HepG2 (cell line): ENCODE measurements at regions not wholly inside any gene's neighbourhood (a gene's known extent, or its start where the extent isn't known, plus 50 kb on each side); places are given as distances from the start of the nearest gene placed in this dataset.
A peak's percentile ranks its signal among the peaks of the same experiment; 100 is the strongest.

Experiments used
- ATAC-seq: fragments of 200-7000 bp; cut with Tn5 transposase; 3 replicates; pipeline ENCODE4 v1.9.1; 2020; ENCODE audit warnings: mild to moderate bottlenecking, moderate library complexity
- BruUV-seq: library from RNA; stranded (reverse); fragments of 400-500 nt; replicated peaks from 2 replicates; lab custom pipeline; 2021; lab: Mats Ljungman, UMichigan
- CTCF ChIA-PET: fragments of 300-600 bp; formaldehyde crosslinking; extraction: SDS; loops from one replicate; lab custom pipeline; 2021; ENCODE audit warnings: low total read pairs, inconsistent platforms, low intra/inter-chr PET ratio; lab: Yijun Ruan, JAX
- POLR2A ChIA-PET: fragments of 350-600 bp; sonication (Branson Sonifier 250); formaldehyde crosslinking; loops from one replicate; lab custom pipeline; 2020; ENCODE audit warnings: antibody characterized with exemption, inconsistent platforms; lab: Yijun Ruan, JAX
- DNase-seq: peaks from one replicate; pipeline ENCODE4 v3.0.0-alpha.2; 2015; ENCODE audit warnings: low spot score
- FAIRE-seq: peaks from 3 replicates; lab custom pipeline; 2011; peaks lifted over from hg19 to GRCh38; lab: Jason Lieb, UNC
- H2AFZ ChIP-seq: one replicate; pipeline ENCODE4 v1.6.1; 2011; ENCODE audit warnings: low read length, inconsistent platforms
- H3K27ac ChIP-seq: fragments of 300-600 bp; 3 replicates; pipeline ENCODE4 v1.8.0; 2011; ENCODE audit warnings: mixed run types, mild to moderate bottlenecking, mixed read lengths, low read length, inconsistent platforms; ENCODE audit not compliant: insufficient read depth; ENCODE audit errors: extremely low read length
- H3K27me3 ChIP-seq, 2 experiments: fragments of 200-600 bp in 1 of 2; 2 replicates in 1 of 2; 3 replicates in 1 of 2; pipeline versions ENCODE4 v1.6.0 to v1.8.0; 2011; ENCODE audit warnings: low read length in 2 of 2, mild to moderate bottlenecking in 2 of 2, moderate library complexity in 2 of 2, inconsistent platforms in 1 of 2; ENCODE audit not compliant: insufficient read depth in 2 of 2, control insufficient read depth in 1 of 2
- H3K36me3 ChIP-seq, 2 experiments: fragments of 200-600 bp in 1 of 2; replicated peaks in 1 of 2; 2 replicates in 1 of 2; 3 replicates in 1 of 2; pipeline versions ENCODE4 v1.5.1 to v1.8.0; 2011; ENCODE audit warnings: low read length in 2 of 2, inconsistent platforms in 1 of 2; ENCODE audit not compliant: insufficient read depth in 2 of 2, control insufficient read depth in 1 of 2
- H3K4me1 ChIP-seq: 2 replicates; pipeline ENCODE4 v1.5.1; 2012; ENCODE audit warnings: low read length, inconsistent platforms; ENCODE audit not compliant: insufficient read depth
- H3K4me2 ChIP-seq: 2 replicates; pipeline ENCODE4 v1.6.0; 2011; ENCODE audit warnings: low read depth, low read length, inconsistent platforms
- H3K4me3 ChIP-seq, 3 experiments: fragments of 200-600 bp in 1 of 3; sonication (generic), shearing (Covaris generic) in 1 of 3; replicated peaks in 1 of 3; 2 replicates each; pipeline ENCODE4 v1.5.1; 2011 to 2016; ENCODE audit warnings: low read length in 3 of 3, inconsistent platforms in 2 of 3, low read depth in 2 of 3, mild to moderate bottlenecking in 2 of 3, control low read depth in 1 of 3, mixed read lengths in 1 of 3; ENCODE audit not compliant: insufficient read depth in 1 of 3
- H3K79me2 ChIP-seq: one replicate; pipeline ENCODE4 v1.6.1; 2011; ENCODE audit warnings: low read length, inconsistent platforms; ENCODE audit not compliant: insufficient read depth
- H3K9ac ChIP-seq: 2 replicates; pipeline ENCODE4 v1.6.0; 2011; ENCODE audit warnings: mild to moderate bottlenecking, low read depth, low read length, inconsistent platforms; ENCODE audit not compliant: insufficient read depth
- H3K9me3 ChIP-seq: 2 replicates; pipeline ENCODE4 v1.5.1; 2012; ENCODE audit warnings: mild to moderate bottlenecking, low read length
- H4K20me1 ChIP-seq: 2 replicates; pipeline ENCODE4 v1.6.0; 2011; ENCODE audit warnings: inconsistent platforms, mild to moderate bottlenecking, low read length, moderate library complexity; ENCODE audit not compliant: insufficient read depth
- ARHGAP35 ChIP-seq: sonication (generic); formaldehyde crosslinking; IDR thresholded peaks from 2 replicates; pipeline ENCODE4 v1.9.0; 2022; ENCODE audit warnings: mild to moderate bottlenecking, inconsistent platforms, moderate library complexity, missing genetic modification reagents, borderline replicate concordance
- ARID2 ChIP-seq: sonication (generic); formaldehyde crosslinking; IDR thresholded peaks from 2 replicates; pipeline ENCODE4 v1.8.1; 2022; ENCODE audit warnings: mild to moderate bottlenecking, missing genetic modification reagents, borderline replicate concordance
- CSRNP1 ChIP-seq: sonication (generic); formaldehyde crosslinking; IDR thresholded peaks from 2 replicates; pipeline ENCODE4 v1.8.1; 2023; ENCODE audit warnings: mild to moderate bottlenecking, missing genetic modification reagents
- FOXC1 ChIP-seq: sonication (generic); formaldehyde crosslinking; IDR thresholded peaks from 2 replicates; pipeline ENCODE4 v1.8.0; 2022; ENCODE audit warnings: mild to moderate bottlenecking, missing genetic modification reagents, borderline replicate concordance
- GATA4 ChIP-seq: sonication (generic); IDR thresholded peaks from 2 replicates; pipeline ENCODE4 v1.6.1; 2016; ENCODE audit warnings: antibody characterized with exemption, low read depth, borderline replicate concordance
- HNF1B ChIP-seq: sonication (generic); formaldehyde crosslinking; IDR thresholded peaks from 2 replicates; pipeline ENCODE4 v1.5.1; 2020; ENCODE audit warnings: mild to moderate bottlenecking, moderate library complexity, missing genetic modification reagents
- HNRNPLL ChIP-seq: fragments of 200-400 bp; formaldehyde crosslinking; IDR thresholded peaks from 2 replicates; pipeline ENCODE4 v1.6.1; 2017; ENCODE audit warnings: mild to moderate bottlenecking, low read depth, low read length; ENCODE audit not compliant: poor library complexity, severe bottlenecking
- IRF9 ChIP-seq: sonication (generic); formaldehyde crosslinking; IDR thresholded peaks from 2 replicates; pipeline ENCODE4 v1.8.0; 2022; ENCODE audit warnings: missing genetic modification reagents, mild to moderate bottlenecking, borderline replicate concordance
- JDP2 ChIP-seq: sonication (generic); formaldehyde crosslinking; IDR thresholded peaks from 2 replicates; pipeline ENCODE4 v1.8.1; 2022; ENCODE audit warnings: missing genetic modification reagents, borderline replicate concordance
- JUNB ChIP-seq: sonication (generic); formaldehyde crosslinking; IDR thresholded peaks from 2 replicates; pipeline ENCODE4 v1.8.0; 2022; ENCODE audit warnings: missing genetic modification reagents, mild to moderate bottlenecking, borderline replicate concordance
- KAT2B ChIP-seq: fragments of 150-350 bp; IDR thresholded peaks from 2 replicates; pipeline ENCODE4 v1.6.1; 2014; ENCODE audit warnings: low read depth, low read length, borderline replicate concordance
- RORA ChIP-seq: sonication (generic); formaldehyde crosslinking; IDR thresholded peaks from 2 replicates; pipeline ENCODE4 v1.5.0; 2020; ENCODE audit warnings: mild to moderate bottlenecking, missing genetic modification reagents, moderate library complexity
- STAG1 ChIP-seq: sonication (generic); formaldehyde crosslinking; IDR thresholded peaks from 2 replicates; pipeline ENCODE4 v1.4.0; 2020; ENCODE audit warnings: missing genetic modification reagents
- TBX3 ChIP-seq: fragments of 450-650 bp; IDR thresholded peaks from 2 replicates; pipeline ENCODE4 v1.6.1; 2017; ENCODE audit warnings: antibody characterized with exemption, mild to moderate bottlenecking, inconsistent platforms, borderline replicate concordance
- ZBTB37 ChIP-seq: sonication (generic); formaldehyde crosslinking; IDR thresholded peaks from 2 replicates; pipeline ENCODE4 v1.4.0; 2020; ENCODE audit warnings: mild to moderate bottlenecking, missing genetic modification reagents
- ZFP82 ChIP-seq: sonication (generic); formaldehyde crosslinking; IDR thresholded peaks from 2 replicates; pipeline ENCODE4 v1.5.1; 2020; ENCODE audit warnings: mild to moderate bottlenecking, missing genetic modification reagents, borderline replicate concordance
- ZNF564 ChIP-seq: sonication (generic); formaldehyde crosslinking; IDR thresholded peaks from 2 replicates; pipeline ENCODE4 v1.8.1; 2023; ENCODE audit warnings: mild to moderate bottlenecking, missing genetic modification reagents
- ZNF605 ChIP-seq: sonication (generic); formaldehyde crosslinking; IDR thresholded peaks from 2 replicates; pipeline ENCODE4 v1.8.0; 2022; ENCODE audit warnings: mild to moderate bottlenecking, missing genetic modification reagents
- WGBS: methylation state at CpG from one replicate; pipeline ENCODE4 v1.1.6; 2017; ENCODE audit warnings: low lambda C conversion rate; 5-methylcytosine and 5-hydroxymethylcytosine counted together
- in situ Hi-C: cut with HindIII; loops from 2 replicates; pipeline ENCODE4 v1.10.0; 2017; ENCODE audit warnings: low pct_unique_long_range_greater_than_20kb; ENCODE audit not compliant: extremely low pct_ligation_motif_present
- intact Hi-C: fragments of 100-400 bp; cut with micrococcal nuclease; formaldehyde crosslinking; loops from one replicate; pipeline ENCODE4 v1.10.0; 2022; ENCODE audit not compliant: unreplicated experiment

- H3K4me1 ChIP-seq: peaks cover 34% of the 10 kb centered on the region
- WGBS: 85% methylated on average over 15 of the region's 52 CpGs
- CTCF ChIA-PET: interaction anchor here (1.7 kb wide), 1 partner anchor 294 kb away, joined by 7 read pairs; no protein-coding TSS in a partner anchor
- H3K9me3 ChIP-seq: no peaks in the 10 kb centered on the region
- H3K9ac ChIP-seq: no peak overlapping the region
- no TSS peak for BruUV-seq
- H4K20me1 ChIP-seq: no peaks in the 10 kb centered on the region
- in situ Hi-C loops: loop anchor here (10.0 to 25.0 kb wide), 2 partner anchors 153 to 695 kb away; no protein-coding TSS in a partner anchor
- DNase-seq: no peak
- POLR2A ChIA-PET: no interaction called here
- H3K4me3 ChIP-seq: no peak overlapping the region
- H2AFZ ChIP-seq: no peak overlapping the region
- FAIRE-seq: no peak
- ATAC-seq: peak; percentile 23; the same call in 2 of the 3 replicates
- no peaks in the 10 kb centered on the region for H3K36me3 ChIP-seq
- peaks cover 0 to 5% of the 10 kb centered on the region in 2 experiments; a peak in 3 of 5 replicates for H3K27me3 ChIP-seq
- intact Hi-C loops: loop anchor here (10.0 kb wide), 1 partner anchor 703 kb away; no protein-coding TSS in a partner anchor
- H3K79me2 ChIP-seq: no peaks in the 10 kb centered on the region
- no peak overlapping the region for H3K4me2 ChIP-seq
- no peak overlapping the region for H3K27ac ChIP-seq
- TF ChIP-seq JDP2 (no peak), ZBTB37 (CRISPR knock-in tag) (no peak), ZNF564 (CRISPR knock-in tag) (no peak), TBX3 (no peak), KAT2B (no peak), ARHGAP35 (no peak), STAG1 (CRISPR knock-in tag) (peak; percentile 54), ZNF605 (CRISPR knock-in tag) (no peak), RORA (CRISPR knock-in tag) (no peak), ARID2 (no peak), GATA4 (no peak), HNF1B (CRISPR knock-in tag) (no peak), HNRNPLL (peak; percentile 15), FOXC1 (CRISPR knock-in tag) (no peak), CSRNP1 (CRISPR knock-in tag) (no peak), ZFP82 (no peak), IRF9 (CRISPR knock-in tag) (no peak), JUNB (CRISPR knock-in tag) (no peak)
These were observed 120.1 kb upstream of the FZD10 start for GRCh38 chr12:130041983-130042812.
